ENCODE measurements at regions not wholly inside any gene's neighbourhood (a gene's known extent, or its start where the extent isn't known, plus 50 kb on each side); places are given as distances from the start of the nearest gene placed in this dataset.

DNA sequence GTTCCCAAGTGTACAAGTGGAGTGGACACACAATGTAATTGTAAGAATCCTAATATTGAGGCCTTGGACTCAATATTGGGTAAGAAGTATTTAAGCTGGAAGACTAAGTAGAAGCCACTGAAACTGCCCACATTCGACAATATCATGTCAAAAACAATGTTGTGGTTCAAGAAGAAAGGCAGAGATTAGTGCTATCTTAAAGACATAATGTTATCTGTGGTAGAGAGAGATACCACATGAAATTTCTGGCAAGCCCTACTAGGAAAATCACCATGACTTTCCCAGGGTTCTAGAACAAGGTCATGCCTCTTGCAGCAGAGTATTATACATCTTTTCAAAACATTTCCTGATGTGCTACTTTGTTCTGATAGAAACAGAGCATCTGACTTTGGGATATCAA lies 192.6 kb downstream of the RAP2B start:
- TF ChIP-seq CTCF (conservative IDR thresholded peaks at IDR 0.05; ENCODE audit: low read length) (no peak), EZH2phosphoT487 (IDR thresholded peaks at IDR 0.05; ENCODE audit: borderline replicate concordance) (no peak)
